WI38 (cell line): ENCODE measurements at regions not wholly inside any gene's neighbourhood (a gene's known extent, or its start where the extent isn't known, plus 50 kb on each side); places are given as distances from the start of the nearest gene placed in this dataset.

ENCODE experiments used
- H3K4me3 ChIP-seq: 2 replicates; pipeline ENCODE4 v1.5.1; 2011; ENCODE audit warnings: low read depth, mild to moderate bottlenecking, control low read depth, low read length
- TF ChIP-seq, protein P1 (sequence below): IDR thresholded peaks from 2 replicates; pipeline ENCODE4 v1.5.1; 2012; ENCODE audit warnings: low read depth, mild to moderate bottlenecking, control low read depth, low read length

DNA sequence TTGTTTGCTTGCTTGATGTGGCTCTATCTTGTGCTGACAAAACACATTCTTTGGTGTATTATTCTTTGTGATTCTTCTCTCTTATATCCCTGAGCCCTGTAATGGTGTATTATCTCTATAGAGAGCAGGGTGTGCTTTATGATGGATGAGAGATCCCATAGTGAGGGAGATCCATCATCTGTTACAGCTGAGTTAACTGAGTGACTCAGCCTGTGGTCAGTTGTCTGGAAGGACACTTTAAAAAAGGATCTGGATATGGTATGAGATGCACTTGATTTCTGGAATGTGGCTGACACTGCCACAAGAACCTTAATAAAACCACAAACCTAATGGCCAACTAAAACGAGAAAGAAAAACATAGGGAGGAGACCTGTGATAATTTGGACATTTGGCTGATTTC lies 461.4 kb upstream of the SYT1 start:
- H3K4me3 ChIP-seq, result no peak overlapping the region
- TF ChIP-seq, protein P1, sequence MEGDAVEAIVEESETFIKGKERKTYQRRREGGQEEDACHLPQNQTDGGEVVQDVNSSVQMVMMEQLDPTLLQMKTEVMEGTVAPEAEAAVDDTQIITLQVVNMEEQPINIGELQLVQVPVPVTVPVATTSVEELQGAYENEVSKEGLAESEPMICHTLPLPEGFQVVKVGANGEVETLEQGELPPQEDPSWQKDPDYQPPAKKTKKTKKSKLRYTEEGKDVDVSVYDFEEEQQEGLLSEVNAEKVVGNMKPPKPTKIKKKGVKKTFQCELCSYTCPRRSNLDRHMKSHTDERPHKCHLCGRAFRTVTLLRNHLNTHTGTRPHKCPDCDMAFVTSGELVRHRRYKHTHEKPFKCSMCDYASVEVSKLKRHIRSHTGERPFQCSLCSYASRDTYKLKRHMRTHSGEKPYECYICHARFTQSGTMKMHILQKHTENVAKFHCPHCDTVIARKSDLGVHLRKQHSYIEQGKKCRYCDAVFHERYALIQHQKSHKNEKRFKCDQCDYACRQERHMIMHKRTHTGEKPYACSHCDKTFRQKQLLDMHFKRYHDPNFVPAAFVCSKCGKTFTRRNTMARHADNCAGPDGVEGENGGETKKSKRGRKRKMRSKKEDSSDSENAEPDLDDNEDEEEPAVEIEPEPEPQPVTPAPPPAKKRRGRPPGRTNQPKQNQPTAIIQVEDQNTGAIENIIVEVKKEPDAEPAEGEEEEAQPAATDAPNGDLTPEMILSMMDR, result no peak

GRCh38 chr12:78403681-78404080 lies 460.9 kb upstream of the SYT1 start:
- H3K4me3 ChIP-seq, result no peak overlapping the region
- TF ChIP-seq, protein P1, result no peak

GRCh38 chr12:78406213-78406612 lies 458.4 kb upstream of the SYT1 start:
- TF ChIP-seq, protein P1, result no peak

DNA sequence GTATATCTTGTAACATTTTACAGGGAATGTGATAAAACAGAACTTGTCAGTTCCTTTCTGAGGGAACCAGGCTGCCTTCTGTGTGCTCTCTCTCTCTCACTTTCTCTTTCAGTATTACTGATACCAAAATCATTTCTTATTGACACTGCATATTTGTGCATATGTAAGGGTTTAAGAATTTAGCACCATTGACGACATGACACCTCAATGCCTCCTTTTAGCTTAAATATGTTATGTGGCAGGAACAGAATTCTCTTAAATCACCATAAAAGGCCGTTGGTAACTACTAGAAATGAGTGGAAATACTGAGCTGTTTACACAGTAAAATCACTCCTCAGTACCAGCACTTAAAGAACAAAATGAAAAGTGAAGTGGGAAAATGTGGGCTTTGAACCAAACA lies 457.7 kb upstream of the SYT1 start:
- TF ChIP-seq, protein P1, result no peak
- H3K4me3 ChIP-seq, result peak overlapping the region; percentile 44

More at GRCh38 chr12:78406213-78406612, 458.4 kb upstream of the SYT1 start:
- no peak overlapping the region for H3K4me3 ChIP-seq

GRCh38 chr12:78407722-78408121 lies 456.9 kb upstream of the SYT1 start:
- TF ChIP-seq, protein P1, result no peak
- no peak overlapping the region for H3K4me3 ChIP-seq

DNA sequence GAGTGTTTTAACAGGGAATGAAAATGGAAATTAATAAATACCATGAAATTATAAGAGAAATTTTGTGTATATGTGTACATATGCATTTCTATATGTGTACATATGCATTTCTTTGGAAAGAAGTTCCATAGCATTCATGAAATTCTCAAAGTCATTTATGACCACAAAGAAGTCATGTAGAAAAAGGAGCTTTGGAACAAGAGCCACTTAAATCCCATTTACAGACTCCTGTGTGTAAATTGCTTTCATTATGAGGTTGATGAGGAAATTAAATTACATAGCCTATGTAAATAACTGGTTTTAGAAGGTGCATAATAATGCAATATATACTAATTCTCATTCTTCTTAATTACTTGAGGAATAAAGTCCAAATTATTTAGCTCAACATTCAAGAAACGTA lies 450.5 kb upstream of the SYT1 start:
- TF ChIP-seq, protein P1, result no peak
- H3K4me3 ChIP-seq, result no peak overlapping the region

DNA sequence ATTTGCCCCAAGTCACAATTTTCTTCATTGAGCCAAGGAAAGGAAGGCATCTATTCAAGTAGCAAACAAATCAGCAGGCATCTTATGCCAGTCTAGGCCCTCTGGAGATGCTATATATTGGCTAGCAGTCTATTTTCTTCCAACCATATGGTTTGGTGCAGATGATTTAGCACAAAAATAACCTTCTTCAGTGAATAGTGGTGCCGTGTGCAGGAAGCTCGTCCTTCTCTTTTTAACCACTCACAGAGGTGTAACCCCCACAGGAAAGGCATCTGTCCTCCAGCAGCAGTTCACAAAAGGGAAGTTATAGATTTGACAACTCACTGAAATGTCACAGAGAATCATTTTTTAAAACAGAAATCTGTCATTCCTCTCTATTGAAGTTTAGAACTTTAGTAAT lies 445.7 kb upstream of the SYT1 start:
- H3K4me3 ChIP-seq, result no peak overlapping the region
- TF ChIP-seq, protein P1, result no peak
